ENCODE measurements at regions not wholly inside any gene's neighbourhood (a gene's known extent, or its start where the extent isn't known, plus 50 kb on each side); places are given as distances from the start of the nearest gene placed in this dataset.

- DNase-seq (ENCODE audit: low spot score): no peak
- TF ChIP-seq CTCF (IDR thresholded peaks at IDR 0.05; ENCODE audit: unreplicated experiment): no peak
- Mint-ChIP-seq H3K27ac (ENCODE audit: unreplicated experiment) (no peak overlapping the region), H3K36me3 (ENCODE audit: low read depth, unreplicated experiment) (no peaks in the 10 kb centered on the region), H3K4me1 (ENCODE audit: unreplicated experiment) (no peaks in the 10 kb centered on the region), H3K4me3 (ENCODE audit: unreplicated experiment) (no peak overlapping the region), H3K9me3 (ENCODE audit: unreplicated experiment) (no peaks in the 10 kb centered on the region), H3K27me3 (ENCODE audit: unreplicated experiment) (peaks cover 2% of the 10 kb centered on the region)
These were observed 55.4 kb upstream of the CDC14C start for GRCh38 chr7:48868916-48869315.

GRCh38 chr7:48872548-48872947 is 51.8 kb upstream of the CDC14C start:
- no peak for TF ChIP-seq CTCF (IDR thresholded peaks at IDR 0.05; ENCODE audit: unreplicated experiment)
- DNase-seq (ENCODE audit: low spot score): no peak
- Mint-ChIP-seq H3K36me3 (ENCODE audit: low read depth, unreplicated experiment) (no peaks in the 10 kb centered on the region), H3K27me3 (ENCODE audit: unreplicated experiment) (no peaks in the 10 kb centered on the region), H3K27ac (ENCODE audit: unreplicated experiment) (no peak overlapping the region), H3K4me3 (ENCODE audit: unreplicated experiment) (no peak overlapping the region), H3K4me1 (ENCODE audit: unreplicated experiment) (no peaks in the 10 kb centered on the region), H3K9me3 (ENCODE audit: unreplicated experiment) (no peaks in the 10 kb centered on the region)
